IPS-18a (cell line): ENCODE measurements at regions not wholly inside any gene's neighbourhood (a gene's known extent, or its start where the extent isn't known, plus 50 kb on each side); places are given as distances from the start of the nearest gene placed in this dataset.
"Not testable (repeated sequence)": the region's sequence is repeated elsewhere in the genome, so short reads cannot be mapped to it uniquely, and the experiment has no call there.

ENCODE experiments used
- H3K27ac ChIP-seq: one replicate; pipeline ENCODE4 v1.5.1; 2013; ENCODE audit warnings: low read length
- H3K27me3 ChIP-seq: one replicate; pipeline ENCODE4 v1.6.1; 2013; ENCODE audit warnings: mild to moderate bottlenecking, low read length; ENCODE audit not compliant: control insufficient read depth, insufficient read depth
- H3K36me3 ChIP-seq: one replicate; pipeline ENCODE4 v1.6.1; 2013; ENCODE audit warnings: low read depth, low read length; ENCODE audit not compliant: control insufficient read depth
- H3K4me1 ChIP-seq: one replicate; pipeline ENCODE4 v1.6.1; 2013; ENCODE audit warnings: low read depth, low read length; ENCODE audit not compliant: control insufficient read depth
- H3K4me3 ChIP-seq: one replicate; pipeline ENCODE4 v1.5.1; 2013; ENCODE audit warnings: low read length
- H3K9ac ChIP-seq: one replicate; pipeline ENCODE4 v1.6.1; 2013; ENCODE audit warnings: mild to moderate bottlenecking, low read length, moderate library complexity
- H3K9me3 ChIP-seq: one replicate; pipeline ENCODE4 v1.6.1; 2013; ENCODE audit warnings: low read depth, low read length; ENCODE audit not compliant: control insufficient read depth

DNA sequence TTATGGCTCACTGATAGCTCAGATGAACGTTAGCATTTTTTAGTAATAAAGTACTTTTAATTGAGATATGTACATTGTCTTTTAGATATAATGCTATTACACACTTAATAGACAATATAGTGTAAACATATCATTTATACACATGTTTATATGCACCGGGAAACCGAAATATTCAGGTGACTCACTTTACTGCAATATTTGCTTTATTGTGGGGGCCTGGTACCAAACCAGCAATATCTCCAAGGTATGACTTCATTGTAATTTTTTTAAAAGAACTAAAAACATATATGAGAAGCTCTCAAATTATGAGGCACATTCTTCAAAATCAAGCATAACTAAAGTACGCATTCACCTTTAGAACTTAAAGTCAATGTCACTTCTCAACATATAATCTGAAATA is 231.2 kb upstream of the SLC7A11 start:
- Histone ChIP-seq H3K27ac (no peak overlapping the region), H3K9ac (no peak overlapping the region)

DNA sequence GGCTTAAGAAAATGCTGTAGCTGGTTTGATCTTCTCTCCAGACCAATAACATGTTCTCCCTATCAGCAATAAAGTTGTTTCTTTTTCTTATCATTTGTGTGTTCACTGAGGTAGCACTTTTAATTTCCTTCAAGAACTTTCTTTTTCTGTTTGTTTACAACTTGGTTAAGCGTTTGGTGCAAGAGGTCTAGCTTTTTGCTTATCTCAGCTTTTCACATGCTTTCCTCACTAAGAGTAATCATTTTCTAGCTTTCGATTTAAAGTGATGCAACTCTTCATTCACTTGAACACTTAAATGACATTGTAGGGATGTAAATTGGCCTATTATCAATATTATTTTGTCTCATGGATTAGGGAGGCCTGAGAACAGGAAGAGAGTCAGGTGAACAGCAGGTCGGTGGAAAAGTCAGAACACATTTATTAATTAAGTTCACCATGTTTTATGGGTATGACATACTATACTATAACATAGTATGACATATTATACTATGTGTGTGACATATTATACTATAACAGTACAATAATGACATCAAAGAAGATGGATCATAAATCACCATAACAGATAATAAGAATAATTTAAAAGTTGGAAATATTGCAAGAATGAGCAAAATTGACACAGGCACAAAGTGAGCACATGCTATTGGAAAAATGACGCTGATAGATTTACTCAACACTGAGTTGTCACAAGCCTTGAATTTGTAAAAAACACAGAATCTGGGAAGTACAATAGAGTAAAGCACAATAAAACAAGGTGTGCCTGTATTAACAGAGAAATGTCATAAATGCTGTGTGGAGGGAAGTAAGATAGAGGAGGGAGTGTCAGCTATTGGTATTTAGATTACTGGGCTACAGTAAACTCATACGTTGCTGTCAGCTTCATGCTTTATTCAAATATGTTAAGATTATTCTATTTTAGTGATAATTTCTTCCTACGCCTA is 218.6 kb upstream of the SLC7A11 start:
- no peak overlapping the region for H3K9ac ChIP-seq
- no peaks in the 10 kb centered on the region for H3K9me3 ChIP-seq
- no peaks in the 10 kb centered on the region for H3K36me3 ChIP-seq
- H3K27me3 ChIP-seq: no peaks in the 10 kb centered on the region
- peaks cover 5% of the 10 kb centered on the region for H3K4me1 ChIP-seq
- H3K4me3 ChIP-seq: no peak overlapping the region
- no peak overlapping the region for H3K27ac ChIP-seq

More for the DNA sequence above, 231.2 kb upstream of the SLC7A11 start:
- Histone ChIP-seq H3K9me3 (no peaks in the 10 kb centered on the region), H3K27me3 (no peaks in the 10 kb centered on the region), H3K4me1 (peaks cover 12% of the 10 kb centered on the region), H3K4me3 (no peak overlapping the region), H3K36me3 (no peaks in the 10 kb centered on the region)

DNA sequence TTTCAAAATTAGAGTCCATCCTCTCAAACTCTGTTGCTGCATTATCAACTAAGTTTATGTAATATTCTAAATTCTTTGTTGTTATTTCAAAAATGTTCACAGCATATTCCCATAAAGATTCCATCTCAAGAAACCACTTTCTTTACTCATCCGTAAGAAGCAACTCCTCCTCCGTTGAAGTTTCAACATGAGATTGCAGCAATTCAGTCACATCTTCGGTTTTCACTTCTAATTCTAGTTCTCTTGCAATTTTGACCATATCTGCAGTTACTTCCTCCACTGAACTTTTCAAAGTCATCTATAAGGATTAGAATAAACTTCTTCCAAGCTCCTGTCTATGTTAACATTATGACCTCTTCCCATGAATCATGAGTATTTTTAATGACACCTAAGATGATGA is 216.6 kb upstream of the SLC7A11 start:
- H3K27me3 ChIP-seq: no peaks in the 10 kb centered on the region
- H3K36me3 ChIP-seq: no peaks in the 10 kb centered on the region
- H3K9ac ChIP-seq: no peak overlapping the region
- peaks cover 12% of the 10 kb centered on the region for H3K4me1 ChIP-seq
- no peak overlapping the region for H3K27ac ChIP-seq
- H3K9me3 ChIP-seq: no peaks in the 10 kb centered on the region
- H3K4me3 ChIP-seq: no peak overlapping the region

DNA sequence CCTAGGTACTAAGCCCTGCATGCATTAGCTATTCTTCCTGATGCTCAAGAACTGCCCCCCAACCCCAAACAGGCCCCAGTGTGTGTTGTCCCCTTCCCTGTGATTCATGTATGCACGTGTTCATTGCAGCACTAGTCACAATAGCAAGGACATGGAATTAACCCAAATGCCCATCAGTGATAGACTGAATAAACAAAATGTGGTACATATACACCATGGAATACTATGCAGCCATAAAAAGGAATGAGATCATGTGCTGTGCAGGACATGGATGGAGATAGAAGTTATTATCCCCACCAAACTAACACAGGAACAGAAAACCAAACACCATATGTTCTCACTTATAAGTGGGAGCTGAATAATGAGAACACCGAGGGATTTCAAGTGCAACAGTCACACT is 214.2 kb upstream of the SLC7A11 start:
- H3K9ac ChIP-seq, H3K9me3 ChIP-seq, H3K27ac ChIP-seq, H3K36me3 ChIP-seq, H3K4me3 ChIP-seq, H3K27me3 ChIP-seq: not testable (repeated sequence)
- H3K4me1 ChIP-seq: peaks cover 12% of the 10 kb centered on the region

DNA sequence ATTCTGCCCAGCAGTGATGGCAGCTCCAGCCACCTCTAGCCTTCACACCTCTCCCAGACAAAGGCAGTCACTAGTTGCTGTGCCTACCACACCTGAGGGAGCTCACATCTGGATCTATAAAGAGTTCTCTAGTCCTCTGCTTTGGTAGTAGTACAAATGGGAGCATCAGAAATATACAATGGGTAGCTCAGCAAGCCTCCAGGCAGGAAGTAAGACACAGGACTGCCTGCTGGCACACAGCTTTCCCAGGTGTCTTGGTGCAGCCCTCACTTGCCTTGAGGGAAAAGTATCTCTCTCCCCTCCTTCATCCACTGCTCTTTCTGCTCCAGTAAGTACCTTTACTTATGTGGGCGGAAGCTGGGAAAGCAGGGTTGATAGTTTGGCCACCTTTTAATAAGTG is 212.9 kb upstream of the SLC7A11 start:
- Histone ChIP-seq H3K27ac (no peak overlapping the region), H3K4me3 (no peak overlapping the region), H3K4me1 (peaks cover 12% of the 10 kb centered on the region), H3K9ac (no peak overlapping the region), H3K9me3 (no peaks in the 10 kb centered on the region), H3K27me3 (no peaks in the 10 kb centered on the region), H3K36me3 (no peaks in the 10 kb centered on the region)

DNA sequence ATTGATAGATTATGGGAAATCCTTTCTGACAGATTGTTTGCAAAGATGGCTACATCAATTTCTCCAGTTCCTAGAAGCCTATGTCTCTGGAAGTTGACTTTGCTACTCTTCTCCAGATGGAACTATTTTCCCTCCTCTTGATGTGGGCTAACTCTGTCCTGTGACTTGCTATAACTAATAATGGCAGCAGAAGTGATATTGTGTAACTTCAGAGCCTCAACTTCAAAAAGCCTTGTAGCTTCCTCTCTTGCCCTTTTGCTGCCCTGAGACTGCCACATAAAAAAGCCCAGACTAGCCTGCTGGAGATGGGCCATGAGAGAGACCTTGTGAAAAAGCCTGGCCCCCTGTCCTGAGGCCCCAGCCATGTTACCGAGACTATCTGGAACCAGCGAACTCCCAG is 210.7 kb upstream of the SLC7A11 start:
- H3K27me3 ChIP-seq: no peaks in the 10 kb centered on the region
- H3K9ac ChIP-seq: no peak overlapping the region
- H3K27ac ChIP-seq: no peak overlapping the region
- peaks cover 11% of the 10 kb centered on the region for H3K4me1 ChIP-seq
- H3K9me3 ChIP-seq: no peaks in the 10 kb centered on the region
- H3K4me3 ChIP-seq: no peak overlapping the region
- H3K36me3 ChIP-seq: no peaks in the 10 kb centered on the region

DNA sequence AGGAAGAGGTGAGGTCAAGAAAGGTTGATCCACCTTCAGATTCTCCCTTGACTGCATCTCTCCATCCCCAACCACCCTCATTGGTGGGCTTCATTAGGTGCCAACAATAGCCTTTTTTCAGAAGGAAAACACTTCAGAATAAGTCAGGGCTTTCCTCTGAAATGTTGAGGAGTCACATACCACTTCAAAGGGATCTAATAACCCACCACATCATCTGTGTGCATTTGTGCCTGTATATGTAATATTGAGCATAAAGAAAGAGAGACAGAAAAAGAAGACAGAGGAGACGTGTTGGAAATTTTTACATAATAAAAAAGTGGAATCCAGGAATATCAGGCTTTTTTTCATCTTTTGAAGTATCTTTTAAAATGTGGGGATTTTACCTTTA is 209.1 kb upstream of the SLC7A11 start:
- H3K27me3 ChIP-seq: no peaks in the 10 kb centered on the region
- H3K9me3 ChIP-seq: no peaks in the 10 kb centered on the region
- no peak overlapping the region for H3K27ac ChIP-seq
- H3K4me1 ChIP-seq: peaks cover 7% of the 10 kb centered on the region
- no peak overlapping the region for H3K4me3 ChIP-seq
- H3K36me3 ChIP-seq: no peaks in the 10 kb centered on the region
- H3K9ac ChIP-seq: no peak overlapping the region

DNA sequence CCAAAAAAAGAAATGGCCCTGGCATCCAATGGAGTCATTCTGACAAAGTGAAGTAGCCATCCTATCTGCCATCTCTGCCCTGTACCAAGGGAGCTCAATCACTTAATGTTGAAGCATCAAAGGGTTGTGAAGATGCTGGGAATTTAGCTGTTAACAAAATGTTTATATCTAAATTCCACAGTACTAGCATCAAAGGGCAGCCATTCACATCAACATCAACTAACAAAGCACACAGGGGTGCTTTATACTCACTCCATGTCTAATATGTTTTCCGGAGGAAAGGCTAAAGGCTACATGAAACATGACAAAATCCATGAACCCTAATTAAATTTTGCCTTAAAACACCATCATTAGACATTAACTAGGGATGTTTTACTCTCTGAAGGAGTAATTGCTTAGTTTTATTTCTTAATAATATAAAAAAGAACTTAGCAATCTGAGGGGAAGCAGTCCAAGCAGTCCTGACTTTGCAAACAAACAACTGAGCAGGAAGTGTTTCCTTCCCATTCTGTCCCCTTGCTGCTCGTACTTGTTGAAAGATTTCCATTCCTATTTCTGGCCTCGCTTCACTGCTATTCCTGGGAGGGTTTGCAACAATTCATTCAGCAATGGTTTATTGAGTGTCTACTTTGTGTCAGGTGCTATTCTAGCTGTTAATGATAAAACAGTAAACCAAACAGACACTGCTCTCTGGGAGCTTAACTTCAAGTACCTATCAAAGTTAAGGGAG is 208.6 kb upstream of the SLC7A11 start:
- Histone ChIP-seq H3K27me3 (no peaks in the 10 kb centered on the region), H3K36me3 (no peaks in the 10 kb centered on the region), H3K27ac (no peak overlapping the region), H3K4me1 (peaks cover 7% of the 10 kb centered on the region), H3K9me3 (no peaks in the 10 kb centered on the region), H3K9ac (no peak overlapping the region), H3K4me3 (no peak overlapping the region)

DNA sequence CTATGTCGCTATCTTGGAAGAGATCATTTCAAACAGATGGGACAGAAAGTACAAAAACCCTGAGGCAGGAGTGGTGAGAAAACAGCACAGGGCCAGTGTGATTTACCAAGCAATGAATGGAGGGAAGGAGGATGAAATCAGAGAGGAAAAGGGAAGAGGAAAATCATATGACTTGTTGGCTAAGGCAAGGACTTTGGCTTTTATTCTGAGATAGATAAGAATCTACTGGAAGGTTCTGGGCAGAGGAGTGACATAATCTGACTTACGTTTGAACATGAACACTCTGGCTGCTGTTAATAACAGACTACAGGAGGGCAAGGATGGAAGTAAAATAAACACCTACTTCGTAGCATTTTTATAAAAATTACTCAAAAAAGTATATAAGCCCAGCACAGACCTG is 207.8 kb upstream of the SLC7A11 start:
- H3K36me3 ChIP-seq: no peaks in the 10 kb centered on the region
- no peak overlapping the region for H3K27ac ChIP-seq
- H3K4me3 ChIP-seq: no peak overlapping the region
- H3K9ac ChIP-seq: no peak overlapping the region
- H3K9me3 ChIP-seq: no peaks in the 10 kb centered on the region
- H3K4me1 ChIP-seq: peaks cover under 1% of the 10 kb centered on the region
- H3K27me3 ChIP-seq: no peaks in the 10 kb centered on the region

DNA sequence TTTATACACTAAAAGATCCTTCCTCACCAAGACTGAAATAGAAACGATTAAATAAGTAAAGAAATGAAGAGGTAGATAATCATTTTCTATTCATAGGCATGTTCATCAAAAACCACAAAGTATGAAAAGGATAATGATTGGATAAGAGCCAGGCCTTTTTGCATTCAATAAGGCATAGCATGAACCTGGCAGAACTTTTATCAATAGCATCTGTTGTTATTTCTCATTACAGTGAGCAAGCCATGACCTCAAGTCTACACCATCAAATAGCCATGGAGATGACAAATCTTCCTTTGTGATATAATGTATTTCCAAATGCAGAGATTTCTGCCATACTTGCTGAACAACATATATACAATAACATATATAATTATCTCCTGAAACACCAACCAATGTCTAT is 206.0 kb upstream of the SLC7A11 start:
- H3K27me3 ChIP-seq: no peaks in the 10 kb centered on the region
- H3K27ac ChIP-seq: no peak overlapping the region
- H3K4me3 ChIP-seq: no peak overlapping the region
- H3K9me3 ChIP-seq: no peaks in the 10 kb centered on the region
- H3K9ac ChIP-seq: no peak overlapping the region
- H3K36me3 ChIP-seq: no peaks in the 10 kb centered on the region
- no peaks in the 10 kb centered on the region for H3K4me1 ChIP-seq

DNA sequence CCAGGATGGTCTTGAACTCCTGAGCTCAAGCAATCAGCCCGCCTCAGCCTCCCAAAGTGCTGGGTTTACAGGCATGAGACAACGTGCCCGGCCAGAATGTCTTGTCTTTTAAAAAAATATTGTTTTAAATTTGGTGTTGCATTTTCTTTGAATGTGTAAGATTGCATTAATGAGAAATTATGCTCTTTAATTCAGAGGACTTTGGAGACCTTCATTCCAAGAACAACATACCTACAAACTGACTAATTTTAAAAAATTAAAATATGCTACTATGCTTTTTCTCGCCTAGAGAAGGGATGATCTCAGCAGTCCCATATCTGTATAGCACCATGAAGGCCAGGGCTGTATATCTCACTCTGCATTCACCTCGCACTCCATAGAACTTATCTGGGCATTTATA is 204.3 kb upstream of the SLC7A11 start:
- Histone ChIP-seq H3K4me3 (no peak overlapping the region), H3K9me3 (no peaks in the 10 kb centered on the region), H3K27me3 (no peaks in the 10 kb centered on the region), H3K36me3 (no peaks in the 10 kb centered on the region), H3K4me1 (no peaks in the 10 kb centered on the region), H3K27ac (no peak overlapping the region), H3K9ac (no peak overlapping the region)

DNA sequence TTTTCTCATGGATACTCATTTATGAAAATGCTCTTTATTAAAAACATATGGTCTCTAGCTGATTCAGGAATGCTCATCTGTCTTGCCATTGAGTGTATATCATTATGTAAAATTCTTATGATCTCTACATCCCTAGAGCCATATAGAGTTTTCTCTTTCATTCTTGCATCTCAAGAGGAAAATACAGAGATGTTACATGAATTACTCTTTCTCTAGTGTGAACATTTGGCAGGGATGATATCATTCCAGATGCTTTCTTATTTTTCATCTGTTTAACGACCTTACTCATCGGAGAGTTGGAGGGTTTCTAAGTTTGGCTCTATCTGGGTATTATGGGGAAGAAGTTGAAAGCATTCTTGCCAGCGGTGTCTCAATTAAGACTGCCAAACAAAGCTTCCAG is 202.9 kb upstream of the SLC7A11 start:
- Histone ChIP-seq H3K9ac (no peak overlapping the region), H3K4me1 (no peaks in the 10 kb centered on the region), H3K27ac (no peak overlapping the region), H3K4me3 (no peak overlapping the region), H3K27me3 (no peaks in the 10 kb centered on the region), H3K9me3 (no peaks in the 10 kb centered on the region), H3K36me3 (no peaks in the 10 kb centered on the region)
